ENCODE measurements at regions not wholly inside any gene's neighbourhood (a gene's known extent, or its start where the extent isn't known, plus 50 kb on each side); places are given as distances from the start of the nearest gene placed in this dataset.

DNA sequence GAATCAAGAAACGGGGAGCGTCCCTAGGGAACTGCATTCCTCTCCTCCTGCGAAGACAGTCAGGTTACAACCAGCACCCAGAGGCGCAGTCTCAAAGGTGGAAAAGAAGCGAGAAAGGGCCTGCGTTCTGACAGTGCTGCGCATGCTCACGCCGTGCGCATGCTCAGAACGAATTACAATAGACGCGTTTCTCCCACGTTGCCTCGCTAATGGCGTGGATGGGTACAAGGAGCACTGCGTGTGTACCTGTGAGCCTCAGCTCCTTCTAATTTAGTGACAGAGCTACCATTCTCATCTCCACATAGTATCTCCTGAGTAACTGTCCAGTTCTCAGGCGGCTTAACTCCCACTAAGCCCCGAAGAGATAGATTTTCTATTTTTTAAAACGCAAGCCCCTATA is 448.8 kb downstream of the TXNL1 start:
- H3K36me3 ChIP-seq (ENCODE audit: control insufficient read depth, insufficient read depth, low read length) = no peaks in the 10 kb centered on the region
- no peak for DNase-seq
- no peak overlapping the region for H3K27ac ChIP-seq (ENCODE audit: low read length)
- no peaks in the 10 kb centered on the region for H3K27me3 ChIP-seq (ENCODE audit: control insufficient read depth, insufficient read depth, low read length)
- H3K4me1 ChIP-seq (ENCODE audit: control insufficient read depth, insufficient read depth, low read length) = no peaks in the 10 kb centered on the region
- no peaks in the 10 kb centered on the region for H3K27me3 Mint-ChIP-seq (ENCODE audit: low read depth in 2 of 2)
- 95% methylated on average over 20 of the region's 20 CpGs for WGBS (ENCODE audit: insufficient coverage)
- peaks cover 0 to 3% of the 10 kb centered on the region in 2 donors for H3K9me3 Mint-ChIP-seq
- no peak overlapping the region for H3K4me3 Mint-ChIP-seq
- TF ChIP-seq, protein P1, sequence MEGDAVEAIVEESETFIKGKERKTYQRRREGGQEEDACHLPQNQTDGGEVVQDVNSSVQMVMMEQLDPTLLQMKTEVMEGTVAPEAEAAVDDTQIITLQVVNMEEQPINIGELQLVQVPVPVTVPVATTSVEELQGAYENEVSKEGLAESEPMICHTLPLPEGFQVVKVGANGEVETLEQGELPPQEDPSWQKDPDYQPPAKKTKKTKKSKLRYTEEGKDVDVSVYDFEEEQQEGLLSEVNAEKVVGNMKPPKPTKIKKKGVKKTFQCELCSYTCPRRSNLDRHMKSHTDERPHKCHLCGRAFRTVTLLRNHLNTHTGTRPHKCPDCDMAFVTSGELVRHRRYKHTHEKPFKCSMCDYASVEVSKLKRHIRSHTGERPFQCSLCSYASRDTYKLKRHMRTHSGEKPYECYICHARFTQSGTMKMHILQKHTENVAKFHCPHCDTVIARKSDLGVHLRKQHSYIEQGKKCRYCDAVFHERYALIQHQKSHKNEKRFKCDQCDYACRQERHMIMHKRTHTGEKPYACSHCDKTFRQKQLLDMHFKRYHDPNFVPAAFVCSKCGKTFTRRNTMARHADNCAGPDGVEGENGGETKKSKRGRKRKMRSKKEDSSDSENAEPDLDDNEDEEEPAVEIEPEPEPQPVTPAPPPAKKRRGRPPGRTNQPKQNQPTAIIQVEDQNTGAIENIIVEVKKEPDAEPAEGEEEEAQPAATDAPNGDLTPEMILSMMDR (IDR thresholded peaks at IDR 0.05) = no peak
- no peaks in the 10 kb centered on the region for H3K36me3 Mint-ChIP-seq
- H3K27ac Mint-ChIP-seq = no peak overlapping the region
- no peak for ATAC-seq
- no peak overlapping the region for H3K4me3 ChIP-seq (ENCODE audit: low read length)
- H3K9me3 ChIP-seq (ENCODE audit: control insufficient read depth, insufficient read depth, low read length) = no peaks in the 10 kb centered on the region
- intact Hi-C loops (cut with micrococcal nuclease) = no loop called here
- H3K4me1 Mint-ChIP-seq = no peaks in the 10 kb centered on the region

DNA sequence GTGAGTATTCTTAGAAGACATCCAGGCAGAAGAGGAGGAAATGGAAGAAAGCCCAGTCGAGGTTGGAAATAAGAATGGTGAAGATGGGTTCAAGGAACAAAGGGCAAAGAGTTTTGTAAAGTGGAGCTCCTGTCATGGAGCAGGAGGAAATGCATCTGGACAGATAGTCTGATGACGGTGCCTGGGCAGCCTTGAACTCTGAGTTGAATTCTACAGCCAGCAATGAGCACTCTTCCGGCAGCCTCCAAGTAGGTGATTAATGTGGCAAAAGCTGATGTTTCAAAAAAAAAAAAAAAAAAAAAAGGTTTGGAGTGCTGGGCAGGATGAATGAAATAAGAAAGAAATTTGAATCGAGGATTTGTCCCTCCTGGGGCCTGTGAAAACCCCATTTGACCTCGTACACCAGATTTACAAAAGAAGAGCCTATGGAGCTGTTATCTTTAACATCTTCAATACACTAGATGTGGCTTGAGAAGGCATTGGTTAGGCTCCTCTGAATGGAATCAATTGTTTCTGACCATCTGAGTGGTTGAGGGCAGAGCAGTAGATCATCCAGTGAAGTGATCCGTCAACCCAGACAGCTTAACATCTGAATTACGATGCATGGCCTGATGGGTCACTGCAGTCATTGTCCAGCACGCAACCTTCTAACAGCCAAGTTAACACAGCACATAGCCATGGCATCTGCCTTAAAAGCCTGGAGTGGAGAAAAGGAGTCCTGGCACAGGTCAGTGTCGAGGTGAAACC is 449.7 kb downstream of the TXNL1 start:
- Histone ChIP-seq H3K27ac (ENCODE audit: low read length) (no peak overlapping the region), H3K9me3 (ENCODE audit: control insufficient read depth, insufficient read depth, low read length) (no peaks in the 10 kb centered on the region), H3K4me1 (ENCODE audit: control insufficient read depth, insufficient read depth, low read length) (no peaks in the 10 kb centered on the region), H3K4me3 (ENCODE audit: low read length) (no peak overlapping the region), H3K36me3 (ENCODE audit: control insufficient read depth, insufficient read depth, low read length) (no peaks in the 10 kb centered on the region), H3K27me3 (ENCODE audit: control insufficient read depth, insufficient read depth, low read length) (no peaks in the 10 kb centered on the region)
- Mint-ChIP-seq H3K4me1 (no peaks in the 10 kb centered on the region), H3K27ac (no peak overlapping the region), H3K36me3 (no peaks in the 10 kb centered on the region), H3K27me3 (ENCODE audit: low read depth in 2 of 2) (no peaks in the 10 kb centered on the region), H3K4me3 (no peak overlapping the region), H3K9me3 (peaks cover 2 to 3% of the 10 kb centered on the region in 2 donors)
- 87% methylated on average over 8 of the region's 9 CpGs for WGBS (ENCODE audit: insufficient coverage)
- DNase-seq (no peak), ATAC-seq (no peak)
- TF ChIP-seq, protein P1 (IDR thresholded peaks at IDR 0.05) = no peak
- intact Hi-C loops (cut with micrococcal nuclease) = no loop called here

DNA sequence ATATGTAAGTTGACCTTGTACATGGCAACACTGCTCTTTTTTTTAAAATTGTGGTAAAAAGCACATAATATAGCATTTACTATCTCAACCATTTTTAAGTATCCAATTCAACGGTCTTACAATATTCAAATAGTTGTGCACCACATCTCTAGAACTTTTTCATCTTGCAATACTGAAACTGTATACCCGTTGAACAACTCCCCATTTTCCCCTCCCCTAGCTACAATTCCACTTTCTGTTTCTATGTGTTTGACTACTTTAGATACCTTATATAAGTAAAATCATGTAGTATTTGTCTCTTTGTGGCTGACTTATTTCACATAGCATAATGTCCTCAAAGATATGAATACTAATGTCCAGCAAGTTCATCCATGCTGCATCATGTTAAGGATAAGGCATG is 452.1 kb downstream of the TXNL1 start:
- ATAC-seq (no peak), DNase-seq (no peak)
- Histone ChIP-seq H3K27me3 (ENCODE audit: control insufficient read depth, insufficient read depth, low read length) (no peaks in the 10 kb centered on the region), H3K4me1 (ENCODE audit: control insufficient read depth, insufficient read depth, low read length) (no peaks in the 10 kb centered on the region), H3K9me3 (ENCODE audit: control insufficient read depth, insufficient read depth, low read length) (no peaks in the 10 kb centered on the region), H3K4me3 (ENCODE audit: low read length) (no peak overlapping the region), H3K36me3 (ENCODE audit: control insufficient read depth, insufficient read depth, low read length) (no peaks in the 10 kb centered on the region), H3K27ac (ENCODE audit: low read length) (no peak overlapping the region)
- Mint-ChIP-seq H3K4me3 (no peak overlapping the region), H3K36me3 (no peaks in the 10 kb centered on the region), H3K27ac (no peak overlapping the region), H3K27me3 (ENCODE audit: low read depth in 2 of 2) (no peaks in the 10 kb centered on the region), H3K4me1 (no peaks in the 10 kb centered on the region), H3K9me3 (peaks cover 2 to 3% of the 10 kb centered on the region in 2 donors)
- WGBS (ENCODE audit: insufficient coverage) = 75% methylated on average over 2 of the region's 2 CpGs
- intact Hi-C loops (cut with micrococcal nuclease) = no loop called here
- TF ChIP-seq, protein P1 (IDR thresholded peaks at IDR 0.05) = no peak

DNA sequence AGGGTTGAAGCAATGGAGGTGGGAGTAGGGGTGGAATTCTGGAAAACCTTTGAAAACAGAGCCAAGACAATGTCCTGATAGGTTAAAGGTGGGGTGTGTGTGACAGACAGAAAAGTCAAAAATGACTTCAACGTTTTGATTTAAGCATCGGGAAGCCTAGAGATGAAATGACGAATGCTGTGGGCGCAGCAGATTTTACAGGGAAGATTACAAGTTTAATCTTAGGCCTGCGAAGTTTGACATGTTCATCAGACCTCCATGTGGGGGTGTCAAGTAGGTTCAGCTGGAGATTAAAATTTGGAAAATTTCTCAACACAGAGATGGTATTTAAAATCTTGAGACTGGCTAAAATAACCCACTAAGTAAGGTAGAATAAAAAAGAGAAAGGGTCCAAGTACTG is 453.3 kb downstream of the TXNL1 start:
- 95% methylated on average over 5 of the region's 5 CpGs for WGBS (ENCODE audit: insufficient coverage)
- Mint-ChIP-seq H3K4me3 (no peak overlapping the region), H3K27ac (no peak overlapping the region), H3K27me3 (ENCODE audit: low read depth in 2 of 2) (no peaks in the 10 kb centered on the region), H3K9me3 (peaks cover 2 to 3% of the 10 kb centered on the region in 2 donors), H3K4me1 (no peaks in the 10 kb centered on the region), H3K36me3 (no peaks in the 10 kb centered on the region)
- Histone ChIP-seq H3K4me1 (ENCODE audit: control insufficient read depth, insufficient read depth, low read length) (no peaks in the 10 kb centered on the region), H3K27ac (ENCODE audit: low read length) (no peak overlapping the region), H3K4me3 (ENCODE audit: low read length) (no peak overlapping the region), H3K27me3 (ENCODE audit: control insufficient read depth, insufficient read depth, low read length) (no peaks in the 10 kb centered on the region), H3K9me3 (ENCODE audit: control insufficient read depth, insufficient read depth, low read length) (no peaks in the 10 kb centered on the region), H3K36me3 (ENCODE audit: control insufficient read depth, insufficient read depth, low read length) (no peaks in the 10 kb centered on the region)
- TF ChIP-seq, protein P1 (IDR thresholded peaks at IDR 0.05) = no peak
- DNase-seq (no peak), ATAC-seq (no peak)
- intact Hi-C loops (cut with micrococcal nuclease) = no loop called here
